Head of caudate nucleus (tissue), 42 donors: ENCODE measurements at regions not wholly inside any gene's neighbourhood (a gene's known extent, or its start where the extent isn't known, plus 50 kb on each side); places are given as distances from the start of the nearest gene placed in this dataset.
A peak's percentile ranks its signal among the peaks of the same experiment; 100 is the strongest.

Experiments
- DNase-seq, 42 donors: peaks; one replicate each; pipeline versions ENCODE4 v3.0.0 to v3.0.0-alpha.2; 2020 to 2021; ENCODE audit warnings: mixed read lengths in 7 of 42
- intact Hi-C: fragments of 100-400 bp; cut with DNase I; formaldehyde crosslinking; loops from one replicate; pipeline ENCODE4 v1.15.0; 2022

- no peak for DNase-seq
- intact Hi-C loops = no loop called here
These were observed 505.9 kb upstream of the CTSO start for GRCh38 chr4:156459584-156459983.

- intact Hi-C loops = no loop called here
- DNase-seq = no peak
These were observed 503.2 kb upstream of the CTSO start for GRCh38 chr4:156456830-156457229.

- no peak for DNase-seq
- intact Hi-C loops = no loop called here
These were observed 489.8 kb upstream of the CTSO start for GRCh38 chr4:156443488-156443887.

GRCh38 chr4:156442912-156443311 lies 489.2 kb upstream of the CTSO start:
- intact Hi-C loops = no loop called here
- DNase-seq = no peak

- peak in 1 of 42 donors; percentile 6 for DNase-seq
- intact Hi-C loops = no loop called here
These were observed 486.0 kb upstream of the CTSO start for GRCh38 chr4:156439576-156440200.

- no peak for DNase-seq
- intact Hi-C loops = no loop called here
These were observed 484.0 kb upstream of the CTSO start for GRCh38 chr4:156437666-156438065.

GRCh38 chr4:156422576-156422975 lies 468.9 kb upstream of the CTSO start:
- intact Hi-C loops = no loop called here
- no peak for DNase-seq

GRCh38 chr4:156420623-156421022 lies 467.0 kb upstream of the CTSO start:
- intact Hi-C loops = no loop called here
- DNase-seq = no peak

- intact Hi-C loops = no loop called here
- DNase-seq = no peak
These were observed 465.5 kb upstream of the CTSO start for GRCh38 chr4:156419080-156419685.

- intact Hi-C loops = no loop called here
These were observed 460.7 kb upstream of the CTSO start for GRCh38 chr4:156414406-156414805.

GRCh38 chr4:156413239-156414135 lies 459.8 kb upstream of the CTSO start:
- intact Hi-C loops = no loop called here

More at GRCh38 chr4:156414406-156414805, 460.7 kb upstream of the CTSO start:
- DNase-seq = no peak

GRCh38 chr4:156411531-156411930 lies 457.9 kb upstream of the CTSO start:
- intact Hi-C loops = no loop called here

More at GRCh38 chr4:156413239-156414135, 459.8 kb upstream of the CTSO start:
- no peak for DNase-seq

GRCh38 chr4:156408749-156409148 lies 455.1 kb upstream of the CTSO start:
- no peak for DNase-seq
- intact Hi-C loops = no loop called here

More at GRCh38 chr4:156411531-156411930, 457.9 kb upstream of the CTSO start:
- DNase-seq = no peak

- intact Hi-C loops = no loop called here
- DNase-seq = no peak
These were observed 447.7 kb upstream of the CTSO start for GRCh38 chr4:156401371-156401770.

GRCh38 chr4:156396534-156396933 lies 442.9 kb upstream of the CTSO start:
- intact Hi-C loops = no loop called here
- no peak for DNase-seq

- intact Hi-C loops = no loop called here
- DNase-seq = no peak
These were observed 437.6 kb upstream of the CTSO start for GRCh38 chr4:156391325-156391653.

GRCh38 chr4:156390599-156391324 lies 437.1 kb upstream of the CTSO start:
- DNase-seq = no peak
- intact Hi-C loops = no loop called here

- intact Hi-C loops = no loop called here
- DNase-seq = no peak
These were observed 435.2 kb upstream of the CTSO start for GRCh38 chr4:156388826-156389225.

- DNase-seq = peak in 4 of 42 donors; percentile 4 to 20 (median 13)
- intact Hi-C loops = no loop called here
These were observed 424.5 kb upstream of the CTSO start for GRCh38 chr4:156378033-156378665.
